ENCODE measurements at regions not wholly inside any gene's neighbourhood (a gene's known extent, or its start where the extent isn't known, plus 50 kb on each side); places are given as distances from the start of the nearest gene placed in this dataset.

DNA sequence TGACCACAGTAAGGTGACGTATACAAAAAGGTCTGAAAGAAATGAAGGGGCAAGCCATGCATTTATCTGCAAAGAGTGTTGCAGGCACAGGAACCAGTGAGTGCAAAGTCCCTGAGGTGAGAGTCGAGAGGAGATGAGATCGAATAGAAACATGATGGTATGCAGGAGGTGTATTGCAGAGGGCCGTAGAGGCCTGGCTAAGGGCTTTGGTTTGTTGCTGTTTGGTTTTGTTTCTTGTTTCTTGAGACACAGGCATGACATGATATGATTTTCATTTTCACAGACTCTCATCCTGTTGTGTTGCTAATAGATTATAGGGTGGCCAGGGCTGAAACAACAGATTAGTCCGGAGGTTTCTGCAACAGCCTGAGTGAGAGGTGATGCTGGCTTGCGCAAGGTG is 80.4 kb downstream of the HSPH1 start:
- no peak for DNase-seq (ENCODE audit: low read depth)

DNA sequence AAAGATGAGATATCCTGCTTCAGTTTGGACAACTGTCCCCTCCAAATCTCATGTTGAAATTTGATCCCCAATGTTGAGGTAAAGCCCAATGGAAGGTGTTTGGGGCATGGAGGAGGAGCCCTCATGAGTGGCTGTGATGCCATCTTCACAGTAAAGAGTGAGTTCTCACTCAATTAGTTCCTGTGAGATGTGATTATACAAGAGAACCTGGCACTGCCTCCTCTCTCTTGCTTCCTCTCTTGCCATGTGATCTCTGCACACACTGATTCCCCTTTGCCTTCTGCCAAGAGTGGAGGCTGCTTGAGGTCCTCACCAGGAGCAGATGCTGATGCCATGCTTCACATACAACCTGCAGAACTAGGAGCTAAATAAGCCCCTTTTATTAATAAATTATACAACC is 86.9 kb downstream of the HSPH1 start:
- no peak for DNase-seq (ENCODE audit: low read depth)

DNA sequence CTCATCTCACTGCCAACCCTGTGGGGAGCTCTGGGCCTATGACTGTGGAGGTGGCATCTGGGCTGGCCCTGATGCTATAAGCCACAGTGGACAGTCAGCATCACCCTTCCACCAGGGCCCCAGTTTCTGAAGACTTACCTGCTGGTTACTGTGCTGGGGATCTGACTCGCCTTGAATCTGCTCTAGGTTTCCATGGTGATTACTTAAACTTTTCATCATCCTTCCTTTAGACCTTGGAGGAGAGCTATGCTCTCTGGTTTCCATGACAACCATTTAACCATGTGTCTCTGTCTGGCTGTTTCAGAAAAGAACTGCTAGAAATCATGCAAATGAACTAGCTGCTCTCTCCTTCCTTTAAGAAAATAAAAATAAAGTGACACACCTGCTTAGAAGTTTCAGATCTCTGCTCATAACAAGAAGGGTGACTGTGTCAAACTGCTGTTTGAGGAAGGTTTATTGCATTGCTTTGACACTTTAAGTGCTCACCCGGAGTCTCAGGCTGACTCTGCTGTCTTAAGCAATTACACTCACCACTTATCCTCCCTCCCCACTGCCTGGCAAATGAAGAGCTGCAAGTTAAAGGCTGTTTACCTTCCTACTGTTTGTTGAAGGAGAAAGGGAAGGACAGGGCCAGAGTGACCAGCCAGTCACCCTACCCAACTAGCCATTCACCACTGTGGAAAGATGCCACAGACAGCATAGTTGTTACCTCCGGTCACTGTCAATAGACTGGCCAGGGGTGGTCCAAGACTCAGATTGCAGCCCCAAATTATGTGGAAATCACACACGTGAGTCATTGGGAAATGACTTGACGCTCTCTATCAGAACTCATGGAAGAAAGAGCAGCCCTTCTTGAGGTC is 87.6 kb downstream of the HSPH1 start:
- DNase-seq (ENCODE audit: low read depth), result no peak

DNA sequence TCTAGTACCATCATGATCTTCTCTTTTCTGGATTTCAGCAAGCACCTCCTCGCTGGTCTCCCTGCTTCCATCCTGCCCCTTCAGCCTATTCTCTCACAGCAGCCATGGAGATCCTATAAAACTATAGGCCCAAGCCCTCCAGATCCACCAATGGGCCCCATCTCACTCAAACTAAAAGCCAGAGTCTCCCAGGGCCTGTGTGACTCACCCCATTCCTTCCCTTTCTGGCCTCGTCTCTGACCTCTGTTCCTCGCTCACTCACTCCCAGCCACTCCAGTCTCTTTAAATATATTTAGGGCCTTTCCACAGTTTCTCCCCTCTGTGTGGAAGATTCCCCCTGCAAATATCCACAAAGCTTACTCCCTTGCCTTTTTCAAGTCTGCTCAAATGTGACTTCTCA is 89.7 kb downstream of the HSPH1 start:
- no peak for DNase-seq (ENCODE audit: low read depth)

DNA sequence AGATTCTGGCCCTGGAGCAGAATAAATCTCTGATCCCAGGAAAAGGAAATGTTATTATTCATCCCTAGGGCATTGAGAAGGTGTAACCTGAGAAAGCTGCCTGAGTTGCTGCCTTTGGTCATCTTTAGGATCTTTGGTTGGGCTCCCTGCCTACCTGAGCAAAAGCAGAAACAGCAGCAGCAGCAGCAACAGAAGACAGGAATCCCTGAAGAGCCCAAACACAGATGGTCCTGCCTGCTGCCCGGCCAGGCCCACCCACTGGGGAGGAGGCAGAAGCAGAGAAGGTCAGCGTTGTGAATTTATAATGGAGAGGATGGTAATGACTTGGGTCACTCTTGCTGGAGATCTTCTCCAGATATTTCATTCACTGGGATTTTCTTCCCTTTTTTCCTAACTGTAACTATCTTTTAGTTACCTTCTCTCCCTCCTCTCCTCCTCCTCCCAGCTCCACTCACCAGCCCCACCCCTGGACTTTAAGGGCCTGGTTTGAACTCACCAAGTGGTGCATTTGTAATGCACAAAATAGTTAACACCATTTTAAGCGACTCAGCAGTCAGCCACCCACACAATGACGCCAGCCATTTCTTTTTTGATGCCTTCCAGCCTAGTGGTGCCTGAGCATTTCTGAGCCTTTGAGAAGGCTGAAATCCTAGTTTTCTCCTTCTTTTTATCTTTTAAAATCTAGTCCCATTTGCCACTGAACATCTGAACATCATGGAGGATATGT is 91.7 kb downstream of the HSPH1 start:
- no peak for DNase-seq (ENCODE audit: low read depth)

DNA sequence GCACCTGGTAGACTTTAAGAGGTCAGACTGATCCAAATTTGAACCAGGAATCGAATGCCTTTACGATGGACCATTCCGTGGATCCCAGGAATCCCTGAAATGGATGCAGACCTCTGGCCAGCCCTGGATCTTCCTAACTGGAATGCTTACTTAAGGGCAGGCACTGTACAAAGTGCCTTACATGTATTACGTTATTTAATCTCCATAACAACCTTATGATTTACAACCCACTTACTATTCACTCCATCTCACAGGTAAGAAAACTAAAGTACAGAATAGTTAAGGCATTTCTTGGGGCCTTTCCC is 93.6 kb downstream of the HSPH1 start:
- no peak for DNase-seq (ENCODE audit: low read depth)

DNA sequence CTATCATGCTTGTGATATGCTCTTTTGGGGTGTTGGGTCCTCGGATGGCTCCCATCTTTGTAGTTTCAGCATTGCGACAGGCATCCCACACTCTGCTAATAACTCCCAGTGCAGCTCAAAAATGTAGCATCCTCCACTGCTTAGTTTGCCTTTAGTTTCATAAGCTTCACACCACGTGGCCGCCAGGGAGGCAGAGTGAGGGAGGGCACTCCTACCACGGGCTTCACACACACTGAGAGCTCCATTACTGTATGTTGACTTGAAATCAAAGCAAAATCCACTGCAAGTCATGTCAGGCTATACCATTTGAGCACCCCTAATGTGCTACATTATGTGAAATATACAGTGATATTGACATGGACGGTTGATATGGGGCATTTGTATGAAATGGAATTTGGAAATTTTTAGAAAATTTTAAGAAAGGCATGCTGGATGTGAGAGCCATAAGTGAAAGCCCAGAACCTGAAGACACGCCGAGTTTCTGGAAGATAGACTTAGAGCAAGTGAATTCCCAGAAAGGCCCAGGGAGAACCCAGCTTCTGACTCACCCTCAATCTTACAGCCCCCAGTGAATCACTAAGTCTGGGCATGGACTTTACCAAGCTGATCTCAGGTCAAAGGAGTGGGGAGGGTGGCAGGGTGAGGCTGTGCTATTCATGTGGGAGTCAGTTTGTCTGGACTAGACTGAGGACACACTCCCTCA is 94.1 kb downstream of the HSPH1 start:
- DNase-seq (ENCODE audit: low read depth), result no peak

DNA sequence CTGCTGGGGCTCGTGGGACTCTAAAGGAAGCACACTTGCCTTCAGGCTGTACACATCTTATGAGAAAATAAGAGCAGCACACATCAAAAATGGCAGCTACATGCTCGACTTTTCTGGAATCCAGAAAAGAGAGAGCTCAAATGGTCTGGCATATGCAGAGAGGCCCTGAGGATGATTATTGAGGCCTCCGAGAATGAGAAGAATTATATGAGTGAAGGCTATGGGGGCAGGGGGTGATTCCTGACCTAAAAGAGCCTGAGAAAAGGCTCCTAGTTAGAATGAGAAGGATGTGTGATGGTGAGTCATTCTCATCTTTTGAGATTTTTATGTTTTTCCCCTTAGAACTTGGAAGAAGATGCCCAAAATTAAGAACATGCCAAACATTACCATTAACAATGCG is 97.1 kb downstream of the HSPH1 start:
- DNase-seq (ENCODE audit: low read depth), result no peak

DNA sequence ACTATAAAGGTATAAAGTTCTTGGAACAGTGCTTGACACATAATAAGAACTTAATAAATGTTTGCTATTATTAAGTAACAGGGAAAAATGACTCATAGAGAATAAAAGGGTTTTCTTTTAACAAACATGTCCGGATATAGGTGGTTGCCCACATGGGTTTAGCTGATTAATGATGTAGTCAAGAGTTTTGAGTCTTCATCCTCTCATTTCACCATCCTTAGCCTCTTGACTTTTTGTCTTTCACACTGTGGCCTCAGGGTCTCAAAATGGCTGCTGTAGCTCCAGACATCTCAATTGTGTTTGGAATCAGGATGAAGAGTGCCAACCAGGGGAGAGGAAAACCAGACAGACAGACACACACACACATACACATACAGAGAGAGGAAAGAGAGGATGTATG is 97.9 kb downstream of the HSPH1 start:
- DNase-seq (ENCODE audit: low read depth), result no peak

DNA sequence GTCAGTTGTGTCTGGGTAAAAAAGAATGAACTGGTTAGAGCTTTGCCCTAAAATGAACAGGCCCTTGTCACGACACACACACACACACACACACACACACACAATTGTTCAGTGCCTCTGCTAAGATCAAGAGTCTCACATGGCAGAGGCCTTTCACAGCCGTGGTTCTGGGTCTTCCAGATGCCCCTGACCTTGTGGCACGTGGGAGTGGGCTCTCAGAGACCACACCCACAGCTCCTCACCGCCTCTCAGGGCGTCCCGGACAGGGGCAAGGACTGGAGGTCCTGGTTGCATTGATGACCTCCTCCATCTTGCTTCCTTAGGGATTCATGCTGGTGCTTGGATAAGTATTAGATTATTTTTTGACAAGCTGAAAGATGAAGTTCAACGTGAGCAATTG is 101.0 kb downstream of the HSPH1 start:
- DNase-seq (ENCODE audit: low read depth), result no peak

DNA sequence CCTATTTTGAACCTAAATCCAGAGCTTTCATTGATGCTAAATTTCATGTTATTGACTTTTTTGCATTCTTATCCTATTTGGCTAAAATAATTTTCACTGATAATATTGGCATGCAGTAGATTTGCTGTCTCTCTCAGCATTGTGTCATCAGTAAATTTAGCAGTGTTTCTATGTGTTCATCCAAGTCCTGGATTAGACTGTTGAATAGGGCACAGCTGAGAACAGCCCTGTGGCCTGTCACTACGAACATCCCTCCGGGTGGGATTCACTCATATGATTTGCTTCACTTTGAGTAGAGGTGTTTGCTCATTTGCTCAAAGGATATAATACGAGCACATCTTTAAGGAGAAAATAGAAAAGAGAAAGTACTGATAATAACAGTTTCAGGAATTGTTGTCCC is 101.5 kb downstream of the HSPH1 start:
- no peak for DNase-seq (ENCODE audit: low read depth)

DNA sequence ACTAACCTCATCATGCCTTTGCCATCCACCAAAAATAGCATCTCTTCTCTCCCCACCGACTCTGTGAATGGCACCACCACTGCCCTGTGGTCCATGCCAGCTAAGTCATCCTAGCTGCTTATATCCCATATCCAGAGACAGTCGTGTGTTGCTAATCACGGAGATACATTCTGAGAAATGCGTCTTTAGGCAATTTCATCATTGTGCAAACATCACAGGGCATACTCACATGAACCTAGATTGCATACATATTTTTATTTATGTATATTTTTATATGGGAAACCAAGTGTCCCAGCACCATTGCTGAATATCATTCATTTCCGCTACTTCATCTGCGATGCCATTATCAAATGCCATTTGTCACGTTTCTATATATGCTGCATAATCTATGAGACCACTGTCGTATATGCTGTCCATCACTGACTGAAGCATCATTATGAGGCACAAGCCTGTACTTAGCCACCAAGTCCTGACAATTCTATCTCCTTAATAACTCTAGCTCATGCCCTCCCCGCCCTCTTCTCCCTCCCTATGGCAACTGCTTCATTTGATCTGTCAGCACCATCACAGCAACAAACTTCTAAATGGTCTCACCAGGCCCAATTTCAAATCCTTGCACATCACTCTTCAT is 104.2 kb downstream of the HSPH1 start:
- DNase-seq (ENCODE audit: low read depth), result no peak

DNA sequence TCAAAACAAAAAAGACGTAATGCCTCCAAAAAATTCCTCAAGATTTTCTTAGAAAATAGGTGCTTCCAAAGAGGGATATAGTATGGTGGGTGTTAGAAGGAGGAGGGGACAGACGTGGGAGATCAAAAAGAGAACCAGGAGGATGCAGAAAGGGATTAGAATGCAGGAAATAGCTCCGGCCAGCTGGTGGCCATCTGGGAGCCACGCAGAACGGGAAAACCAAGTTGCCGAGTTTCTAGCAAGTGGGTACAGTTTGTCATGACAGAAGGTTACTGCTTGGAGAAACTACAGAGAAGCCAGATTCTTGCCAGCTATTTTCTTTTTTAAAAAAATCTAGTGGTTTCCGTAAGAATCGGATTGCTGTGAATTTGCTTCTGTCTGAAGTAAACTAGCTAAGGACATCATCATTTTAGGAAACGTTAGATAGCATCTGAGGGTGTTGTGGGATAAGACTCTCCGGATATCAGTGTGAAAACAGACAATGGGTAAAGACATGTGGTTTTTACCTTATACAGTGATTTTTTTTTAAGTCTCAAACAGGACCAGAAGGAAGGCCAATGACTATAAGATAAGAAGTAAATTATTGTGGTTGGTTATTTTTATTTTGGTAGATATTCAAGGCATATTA is 104.9 kb downstream of the HSPH1 start:
- no peak for DNase-seq (ENCODE audit: low read depth)

DNA sequence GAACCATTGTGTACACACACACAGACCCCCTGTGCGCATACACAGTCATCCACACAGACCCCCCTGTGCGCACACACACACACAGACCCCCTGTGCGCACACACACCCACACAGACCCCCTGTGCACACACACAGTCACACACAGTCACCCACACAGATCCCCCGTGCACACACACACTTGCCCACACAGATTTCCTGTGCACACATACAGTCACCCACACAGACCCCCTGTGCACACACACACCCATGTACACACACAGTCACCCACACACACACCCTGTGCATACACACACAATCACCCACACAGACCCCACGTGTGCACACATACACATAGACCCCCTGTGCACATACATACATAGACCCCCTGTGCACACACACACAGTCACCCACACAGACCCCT is 106.1 kb downstream of the HSPH1 start:
- DNase-seq (ENCODE audit: low read depth), result no peak

DNA sequence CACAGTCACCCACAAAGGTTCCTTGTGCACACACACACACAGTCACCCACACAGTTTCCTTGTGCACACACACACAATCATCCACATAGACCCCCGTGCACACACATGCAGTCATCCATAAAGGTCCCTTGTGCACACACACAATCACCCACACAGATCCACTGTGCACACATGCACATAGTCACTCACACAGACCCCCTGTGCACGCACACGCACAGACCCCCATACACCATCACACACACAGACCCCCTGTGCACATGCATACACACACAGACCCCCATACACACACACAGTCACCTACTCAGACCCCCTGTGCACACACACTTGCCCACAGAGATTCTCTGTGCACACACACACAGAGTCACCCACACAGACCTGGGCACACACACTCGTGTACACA is 107.1 kb downstream of the HSPH1 start:
- DNase-seq (ENCODE audit: low read depth), result no peak

DNA sequence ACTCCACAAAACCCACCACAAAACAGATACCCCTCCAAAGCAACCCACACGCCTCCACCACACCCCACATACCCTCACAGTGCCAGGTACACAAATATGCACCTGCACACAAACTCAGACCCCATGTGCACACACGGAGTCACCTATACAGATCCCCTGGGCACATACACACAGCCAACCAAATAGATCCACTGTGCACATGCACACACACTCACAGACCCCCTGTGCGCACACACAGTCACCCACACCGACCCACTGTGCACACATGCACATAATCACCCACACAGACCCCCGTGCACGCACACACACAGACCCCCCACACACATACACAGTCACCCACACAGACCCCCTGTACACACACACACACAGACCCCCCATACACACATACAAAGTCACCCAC is 107.8 kb downstream of the HSPH1 start:
- no peak for DNase-seq (ENCODE audit: low read depth)

DNA sequence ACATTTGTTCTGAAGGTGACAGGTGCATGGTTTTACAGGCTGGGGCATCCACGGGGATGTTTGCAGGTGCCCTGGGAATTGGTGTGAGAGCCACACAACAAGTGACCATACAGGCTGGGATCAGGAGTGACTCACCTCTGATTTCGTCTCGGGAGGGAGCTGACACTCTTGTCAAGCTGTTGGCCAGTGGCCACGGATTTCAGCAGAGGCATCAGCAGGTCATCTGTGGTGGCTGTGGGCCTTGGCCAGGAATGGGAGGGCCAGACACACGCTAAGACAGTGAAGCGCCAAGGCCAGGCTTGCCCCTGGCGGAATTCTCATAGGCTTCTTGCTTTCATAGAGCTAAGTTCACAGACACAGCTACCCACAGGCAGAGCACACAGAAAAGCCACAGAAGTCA is 108.6 kb downstream of the HSPH1 start:
- no peak for DNase-seq (ENCODE audit: low read depth)

DNA sequence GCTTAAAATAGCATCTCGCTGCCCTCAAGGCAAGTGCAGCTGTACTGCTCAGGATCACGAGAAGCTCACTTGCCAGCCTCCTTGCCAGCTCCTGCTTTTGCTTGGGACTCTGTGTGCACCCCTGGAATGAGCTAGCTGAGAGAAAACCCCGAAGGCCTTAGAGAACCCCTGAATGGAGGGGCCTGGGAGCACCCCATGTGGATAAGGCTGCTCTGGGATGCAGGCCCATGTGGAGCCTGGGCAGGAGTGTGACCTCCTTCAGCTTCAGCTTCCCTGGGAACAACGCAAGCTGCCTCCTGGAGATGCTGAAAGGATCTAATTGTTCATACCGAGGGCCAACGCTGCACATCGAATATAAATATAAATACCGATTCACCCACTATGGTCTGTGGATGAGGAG is 109.2 kb downstream of the HSPH1 start:
- no peak for DNase-seq (ENCODE audit: low read depth)

DNA sequence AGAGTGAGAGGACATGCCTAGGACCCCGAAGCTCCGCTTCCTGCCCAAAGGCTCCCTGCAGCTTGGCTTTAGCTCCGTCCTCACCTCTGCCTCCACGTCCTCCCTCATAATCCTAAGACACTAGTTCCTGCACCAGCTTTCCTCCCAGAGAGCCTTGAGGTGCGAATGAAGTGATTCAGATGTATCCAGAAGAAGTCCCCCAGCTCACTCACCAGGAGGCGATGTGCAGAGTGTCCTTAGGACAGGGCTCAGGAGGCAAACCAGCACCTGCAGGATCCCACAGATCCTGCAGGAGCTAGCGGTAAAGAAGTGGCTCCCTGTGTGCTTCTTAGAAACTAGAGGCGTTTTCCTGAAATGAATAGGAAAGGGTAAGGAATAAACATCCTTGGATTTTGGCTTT is 109.7 kb downstream of the HSPH1 start:
- no peak for DNase-seq (ENCODE audit: low read depth)

DNA sequence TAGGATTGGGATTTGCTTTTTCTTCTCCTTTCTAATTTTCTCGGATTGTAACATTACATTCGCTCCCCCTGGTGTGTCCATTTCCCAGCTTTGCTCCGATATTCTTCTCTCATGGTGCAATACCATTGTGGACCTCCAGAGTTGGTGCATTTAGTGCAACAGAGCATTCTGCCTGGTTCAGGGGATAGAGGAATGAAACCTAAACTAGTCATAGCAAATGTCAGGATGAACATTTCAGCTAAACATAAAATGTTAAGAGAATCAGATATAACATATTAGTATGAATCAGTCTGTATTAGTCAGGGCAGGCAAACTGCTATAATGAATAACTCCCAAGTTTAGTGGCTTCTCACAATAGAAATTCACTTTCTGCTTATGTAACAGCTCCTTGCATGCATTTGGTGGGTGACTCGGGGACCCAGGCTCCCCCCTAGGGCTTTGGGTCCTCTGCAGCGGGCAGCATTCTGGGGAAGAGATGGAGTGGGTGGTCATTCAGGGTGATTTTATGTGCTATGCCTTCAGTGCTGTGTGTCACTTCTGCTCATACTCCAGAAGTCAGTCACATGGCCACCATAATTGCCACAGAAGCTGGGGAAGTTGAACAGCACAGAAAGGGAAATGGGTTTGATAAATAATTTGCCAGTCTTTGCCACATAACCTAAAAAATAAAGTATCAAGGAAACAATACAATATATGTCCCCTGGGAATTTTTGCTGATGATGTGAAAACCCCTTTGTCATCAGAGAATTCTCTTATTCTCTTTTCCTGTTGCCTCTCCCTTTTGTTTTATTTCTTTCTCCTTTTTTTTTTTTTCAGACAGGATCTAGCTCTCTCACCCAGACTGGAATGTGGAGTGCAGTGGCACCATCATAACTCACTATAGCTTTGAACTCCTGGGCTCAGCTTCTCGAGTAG is 111.0 kb downstream of the HSPH1 start:
- no peak for DNase-seq (ENCODE audit: low read depth)

DNA sequence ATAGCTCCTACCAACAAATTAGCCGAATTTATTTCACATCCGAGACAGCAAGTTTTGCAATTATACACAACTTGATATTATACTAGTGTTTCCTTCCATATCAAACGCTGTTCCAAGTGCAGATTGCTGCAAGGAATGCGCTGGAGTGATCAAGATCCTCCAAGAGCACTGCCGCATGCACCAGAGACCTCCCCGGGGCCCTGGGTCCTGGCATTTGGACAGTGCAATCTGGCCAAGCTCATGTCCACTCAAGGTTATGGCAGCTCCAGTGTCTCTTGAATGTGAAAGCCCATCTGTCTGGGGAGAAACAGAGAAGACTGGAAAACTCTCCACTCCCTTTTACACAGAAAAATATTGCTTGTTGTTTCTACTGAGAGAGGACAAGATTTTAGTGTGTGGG is 111.9 kb downstream of the HSPH1 start:
- DNase-seq (ENCODE audit: low read depth), result no peak

All from stimulated activated CD4-positive, alpha-beta T cell treated with anti-CD3 and anti-CD28 coated beads, Interleukin-2, amount 100 ng/mL, for 4 hours (primary cell).